Mesothelial cell of epicardium (in vitro differentiated cells): ENCODE measurements at regions not wholly inside any gene's neighbourhood (a gene's known extent, or its start where the extent isn't known, plus 50 kb on each side); places are given as distances from the start of the nearest gene placed in this dataset.

Experiments used
- DNase-seq, 2 experiments: peaks; one replicate each; pipeline ENCODE4 v3.0.0; 2021; ENCODE audit warnings: low spot score in 2 of 2; ENCODE audit not compliant: unreplicated experiment in 2 of 2
- H3K27ac Mint-ChIP-seq: 2 replicates; pipeline ENCODE4 v1.8.0; 2021; ENCODE audit warnings: mixed read lengths
- H3K27me3 Mint-ChIP-seq: 2 replicates; pipeline ENCODE4 v1.8.0; 2021; ENCODE audit warnings: low read depth, mixed read lengths
- H3K36me3 Mint-ChIP-seq: 2 replicates; pipeline ENCODE4 v1.8.0; 2021; ENCODE audit warnings: mixed read lengths
- H3K4me1 Mint-ChIP-seq: 2 replicates; pipeline ENCODE4 v1.8.0; 2021; ENCODE audit warnings: mixed read lengths
- H3K4me3 Mint-ChIP-seq: 2 replicates; pipeline ENCODE4 v1.8.0; 2021; ENCODE audit warnings: mild to moderate bottlenecking, moderate library complexity, mixed read lengths
- H3K9me3 Mint-ChIP-seq: 2 replicates; pipeline ENCODE4 v1.8.0; 2021; ENCODE audit warnings: mixed read lengths
- TF ChIP-seq, protein P1 (sequence below): fragments of 200-600 bp; sonication (generic); IDR thresholded peaks from one replicate; pipeline ENCODE4 v1.5.0; 2021; ENCODE audit warnings: antibody characterized with exemption; ENCODE audit not compliant: unreplicated experiment

GRCh38 chr4:137180349-137180748, 351.9 kb downstream of the PCDH18 start:
- TF ChIP-seq, protein P1, sequence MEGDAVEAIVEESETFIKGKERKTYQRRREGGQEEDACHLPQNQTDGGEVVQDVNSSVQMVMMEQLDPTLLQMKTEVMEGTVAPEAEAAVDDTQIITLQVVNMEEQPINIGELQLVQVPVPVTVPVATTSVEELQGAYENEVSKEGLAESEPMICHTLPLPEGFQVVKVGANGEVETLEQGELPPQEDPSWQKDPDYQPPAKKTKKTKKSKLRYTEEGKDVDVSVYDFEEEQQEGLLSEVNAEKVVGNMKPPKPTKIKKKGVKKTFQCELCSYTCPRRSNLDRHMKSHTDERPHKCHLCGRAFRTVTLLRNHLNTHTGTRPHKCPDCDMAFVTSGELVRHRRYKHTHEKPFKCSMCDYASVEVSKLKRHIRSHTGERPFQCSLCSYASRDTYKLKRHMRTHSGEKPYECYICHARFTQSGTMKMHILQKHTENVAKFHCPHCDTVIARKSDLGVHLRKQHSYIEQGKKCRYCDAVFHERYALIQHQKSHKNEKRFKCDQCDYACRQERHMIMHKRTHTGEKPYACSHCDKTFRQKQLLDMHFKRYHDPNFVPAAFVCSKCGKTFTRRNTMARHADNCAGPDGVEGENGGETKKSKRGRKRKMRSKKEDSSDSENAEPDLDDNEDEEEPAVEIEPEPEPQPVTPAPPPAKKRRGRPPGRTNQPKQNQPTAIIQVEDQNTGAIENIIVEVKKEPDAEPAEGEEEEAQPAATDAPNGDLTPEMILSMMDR, result no peak
- no peaks in the 10 kb centered on the region for H3K36me3 Mint-ChIP-seq
- H3K4me1 Mint-ChIP-seq, result no peaks in the 10 kb centered on the region
- peaks cover 24% of the 10 kb centered on the region for H3K9me3 Mint-ChIP-seq
- no peak for DNase-seq
- H3K27ac Mint-ChIP-seq, result no peak overlapping the region
- H3K27me3 Mint-ChIP-seq, result no peaks in the 10 kb centered on the region
- no peak overlapping the region for H3K4me3 Mint-ChIP-seq

GRCh38 chr4:137156807-137157206, 375.5 kb downstream of the PCDH18 start:
- Mint-ChIP-seq H3K4me1 (peaks cover 4% of the 10 kb centered on the region), H3K4me3 (no peak overlapping the region), H3K27ac (no peak overlapping the region), H3K27me3 (no peaks in the 10 kb centered on the region), H3K36me3 (no peaks in the 10 kb centered on the region), H3K9me3 (no peaks in the 10 kb centered on the region)
- TF ChIP-seq, protein P1, result no peak
- no peak for DNase-seq

DNA sequence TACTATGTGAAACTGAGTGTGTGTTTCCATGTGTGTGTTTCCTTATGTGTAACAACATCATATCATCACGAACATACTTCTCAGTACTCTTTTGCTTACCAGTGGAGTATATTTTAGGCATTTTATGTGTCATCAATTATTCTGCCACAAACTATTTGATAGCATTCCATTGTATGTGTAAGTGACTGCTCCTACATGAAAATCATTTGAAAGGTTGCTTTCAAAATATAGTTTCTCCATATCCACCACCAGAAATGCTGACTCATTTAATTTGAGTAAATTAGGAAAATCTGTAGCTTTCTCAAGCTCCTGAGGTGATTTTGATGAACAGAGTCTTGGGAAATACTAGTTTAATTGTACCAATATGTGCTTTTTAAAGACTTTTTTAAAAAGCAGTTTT, 376.2 kb downstream of the PCDH18 start:
- no peaks in the 10 kb centered on the region for H3K9me3 Mint-ChIP-seq
- H3K36me3 Mint-ChIP-seq, result no peaks in the 10 kb centered on the region
- no peaks in the 10 kb centered on the region for H3K27me3 Mint-ChIP-seq
- TF ChIP-seq, protein P1, result no peak
- no peak overlapping the region for H3K4me3 Mint-ChIP-seq
- peaks cover 4% of the 10 kb centered on the region for H3K4me1 Mint-ChIP-seq
- DNase-seq, result no peak
- no peak overlapping the region for H3K27ac Mint-ChIP-seq

GRCh38 chr4:137131201-137131600, 401.1 kb downstream of the PCDH18 start:
- Mint-ChIP-seq H3K4me3 (no peak overlapping the region), H3K4me1 (peaks cover 9% of the 10 kb centered on the region), H3K27me3 (no peaks in the 10 kb centered on the region), H3K36me3 (no peaks in the 10 kb centered on the region), H3K9me3 (no peaks in the 10 kb centered on the region), H3K27ac (no peak overlapping the region)
- DNase-seq, result no peak
- TF ChIP-seq, protein P1, result no peak

DNA sequence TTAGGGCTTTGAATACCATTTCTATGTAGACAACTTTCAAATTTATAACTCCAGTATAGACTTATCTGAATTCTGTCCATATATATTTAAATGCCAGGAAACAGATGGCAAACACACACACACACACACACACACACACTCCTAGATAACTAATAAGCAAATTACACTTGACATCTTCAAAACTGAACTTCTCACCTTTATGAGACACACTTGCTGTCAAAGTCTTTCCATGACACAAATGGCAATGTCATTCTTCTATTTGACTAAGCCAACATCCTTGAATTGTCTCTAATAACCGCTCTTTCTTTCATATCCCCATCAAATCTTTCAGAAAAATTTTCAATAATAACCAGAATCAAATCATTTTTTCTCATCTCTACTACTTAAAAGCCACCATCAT, 402.4 kb downstream of the PCDH18 start:
- TF ChIP-seq, protein P1, result no peak
- Mint-ChIP-seq H3K4me1 (peaks cover 12% of the 10 kb centered on the region), H3K36me3 (no peaks in the 10 kb centered on the region), H3K27me3 (no peaks in the 10 kb centered on the region), H3K9me3 (no peaks in the 10 kb centered on the region), H3K4me3 (no peak overlapping the region), H3K27ac (no peak overlapping the region)
- no peak for DNase-seq

- Mint-ChIP-seq H3K4me1 (peaks cover 12% of the 10 kb centered on the region), H3K27me3 (no peaks in the 10 kb centered on the region), H3K36me3 (no peaks in the 10 kb centered on the region), H3K4me3 (no peak overlapping the region), H3K9me3 (no peaks in the 10 kb centered on the region), H3K27ac (no peak overlapping the region)
- TF ChIP-seq, protein P1, result no peak
- no peak for DNase-seq
Observed at GRCh38 chr4:137129441-137129840, 402.9 kb downstream of the PCDH18 start.
